Heart left ventricle (tissue), 13 donors: ENCODE measurements at regions not wholly inside any gene's neighbourhood (a gene's known extent, or its start where the extent isn't known, plus 50 kb on each side); places are given as distances from the start of the nearest gene placed in this dataset.

Experiments used
- CTCF ChIP-seq, 12 donors: fragments of 200-600 bp; sonication (generic) in 4 of 12; IDR thresholded peaks; one replicate each; pipeline versions ENCODE4 v1.5.0 to v1.8.0; 2018 to 2022; ENCODE audit warnings: antibody characterized with exemption in 12 of 12, mild to moderate bottlenecking in 5 of 12
- POLR2A ChIP-seq, 2 donors: fragments of 450-650 bp; IDR thresholded peaks; one replicate each; pipeline ENCODE4 v1.6.1; 2017; ENCODE audit warnings: antibody characterized with exemption in 2 of 2, mild to moderate bottlenecking in 2 of 2, moderate library complexity in 2 of 2
- donor health status: ischemic (EF 13 %, LVEDD 7.1; RV severe dilation, severe dysfunction).
- donor health status: DM: no; HTN: yes; CAD: no.
- donor health status: DM: no; HTN: no; CAD: no.
- donor health status: ischemic (EF 25% LVEDD 6.9; RV normal size, moderate dysfunction).
- donor health status: ischemic (EF 25% LVEDD 5.7; RV mildly dilated, moderate dysfunction).
- donor health status: ischemic (EF 35%, LVEDD 5.7; RV mildly dilated, moderate dysfunction).
- donor health status: nonischemic (EF 11% LVEDD 7.7; RV severe dilation, severe dysfunction).
- donor health status: DM: yes; HTN: yes; CAD: no.
- donor health status: PGD.
- donor health status: ischemic (EF 29% LVEDD 5.4; RV normal size, mild dysfunction).
- donor health status: nonischemic (EF 23%, LVEDD 6.1; RV moderate dilation, normal function).

GRCh38 chr13:82934000-82934399, 948.3 kb downstream of the SLITRK1 start:
- no peak for TF ChIP-seq POLR2A (IDR thresholded peaks at IDR 0.05)
- no peak for TF ChIP-seq CTCF (IDR thresholded peaks at IDR 0.05)
